Omental fat pad (tissue), 3 donors: ENCODE measurements at regions not wholly inside any gene's neighbourhood (a gene's known extent, or its start where the extent isn't known, plus 50 kb on each side); places are given as distances from the start of the nearest gene placed in this dataset.
"Not testable (repeated sequence)": the region's sequence is repeated elsewhere in the genome, so short reads cannot be mapped to it uniquely, and the experiment has no call there.

Experiments used
- ATAC-seq: fragments of 150-250 bp; one replicate; pipeline ENCODE4 v1.9.1; 2016; ENCODE audit warnings: mild to moderate bottlenecking, moderate library complexity; ENCODE audit not compliant: low FRiP score
- DNase-seq: peaks from one replicate; pipeline ENCODE4 v3.0.0-alpha.2; 2019; ENCODE audit warnings: low spot score
- CTCF ChIP-seq, 3 donors: fragments of 450-650 bp; IDR thresholded peaks; one replicate each; pipeline ENCODE4 v1.5.1; 2016 to 2017; ENCODE audit warnings: antibody characterized with exemption in 3 of 3, mild to moderate bottlenecking in 3 of 3, moderate library complexity in 2 of 3

DNA sequence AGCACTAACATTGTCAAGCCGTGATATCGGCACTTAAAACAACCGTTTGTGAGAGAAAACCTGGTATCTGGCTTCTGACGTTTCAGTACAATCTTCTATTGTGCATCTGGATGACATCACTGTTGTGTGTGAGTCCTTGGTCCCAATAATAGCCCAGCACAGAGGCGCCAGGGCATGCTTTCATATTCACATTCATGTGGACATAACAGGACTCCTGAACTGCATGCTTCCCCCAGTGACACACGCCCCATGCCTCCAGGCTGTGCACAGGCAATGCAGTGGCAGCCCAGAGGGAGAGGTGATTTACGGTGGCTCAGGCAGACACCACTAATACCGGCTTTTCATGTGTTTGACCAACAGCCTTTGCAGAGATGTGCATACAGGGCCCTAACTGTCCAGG is 58.1 kb downstream of the MRPL57 start:
- DNase-seq (no peak), ATAC-seq (no peak)
- TF ChIP-seq CTCF (IDR thresholded peaks at IDR 0.05) = no peak

DNA sequence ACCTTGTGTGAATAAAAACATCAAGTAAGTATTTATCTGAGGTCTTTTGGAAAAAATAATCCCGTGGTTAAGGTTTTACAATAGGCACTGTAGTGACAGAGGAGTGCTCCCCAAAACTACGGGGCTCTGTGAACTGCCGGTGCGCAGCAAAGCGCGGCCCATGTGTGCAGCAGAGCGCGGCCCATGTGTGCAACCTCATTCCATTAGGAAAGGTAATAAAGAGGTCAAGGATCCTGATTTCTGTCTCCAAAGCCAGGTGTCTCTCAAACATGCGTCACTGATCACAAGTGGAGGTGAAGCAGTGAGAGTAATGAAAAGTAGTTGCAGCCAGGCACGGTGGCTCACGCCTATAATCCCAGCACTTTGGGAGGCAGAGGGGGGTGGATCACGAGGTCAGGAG is 58.7 kb downstream of the MRPL57 start:
- ATAC-seq (no peak), DNase-seq (no peak)
- TF ChIP-seq CTCF (IDR thresholded peaks at IDR 0.05) = no peak

- no peak for TF ChIP-seq CTCF (IDR thresholded peaks at IDR 0.05)
- no peak for DNase-seq
- ATAC-seq = no peak
Measured at GRCh38 chr13:21237081-21237480, 60.6 kb downstream of the MRPL57 start.

DNA sequence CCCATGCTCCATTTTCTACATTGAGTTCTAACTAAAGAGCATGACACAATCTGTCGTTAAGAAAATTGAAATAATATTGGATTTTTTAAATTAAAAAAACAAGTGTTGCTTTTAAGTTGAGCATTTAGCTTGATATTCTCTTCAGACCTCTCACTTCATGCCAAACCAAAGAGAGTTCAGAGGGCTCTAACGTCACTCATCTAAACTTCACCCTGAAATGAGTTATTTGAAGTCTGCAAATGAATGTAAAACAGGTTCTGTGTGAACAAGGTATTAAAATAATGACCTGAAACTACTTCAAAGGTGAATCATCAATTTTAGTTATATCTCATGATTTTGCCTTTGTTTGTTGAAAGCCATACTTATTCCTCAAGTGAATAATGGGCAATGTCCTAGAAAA is 61.8 kb downstream of the MRPL57 start:
- no peak for TF ChIP-seq CTCF (IDR thresholded peaks at IDR 0.05)
- ATAC-seq (no peak), DNase-seq (no peak)

GRCh38 chr13:21240586-21240985 is 64.1 kb downstream of the MRPL57 start:
- ATAC-seq (no peak), DNase-seq (no peak)
- no peak for TF ChIP-seq CTCF (IDR thresholded peaks at IDR 0.05)

- no peak for TF ChIP-seq CTCF (IDR thresholded peaks at IDR 0.05)
- DNase-seq (no peak), ATAC-seq (no peak)
Measured at GRCh38 chr13:21242236-21242635, 65.8 kb downstream of the MRPL57 start.

DNA sequence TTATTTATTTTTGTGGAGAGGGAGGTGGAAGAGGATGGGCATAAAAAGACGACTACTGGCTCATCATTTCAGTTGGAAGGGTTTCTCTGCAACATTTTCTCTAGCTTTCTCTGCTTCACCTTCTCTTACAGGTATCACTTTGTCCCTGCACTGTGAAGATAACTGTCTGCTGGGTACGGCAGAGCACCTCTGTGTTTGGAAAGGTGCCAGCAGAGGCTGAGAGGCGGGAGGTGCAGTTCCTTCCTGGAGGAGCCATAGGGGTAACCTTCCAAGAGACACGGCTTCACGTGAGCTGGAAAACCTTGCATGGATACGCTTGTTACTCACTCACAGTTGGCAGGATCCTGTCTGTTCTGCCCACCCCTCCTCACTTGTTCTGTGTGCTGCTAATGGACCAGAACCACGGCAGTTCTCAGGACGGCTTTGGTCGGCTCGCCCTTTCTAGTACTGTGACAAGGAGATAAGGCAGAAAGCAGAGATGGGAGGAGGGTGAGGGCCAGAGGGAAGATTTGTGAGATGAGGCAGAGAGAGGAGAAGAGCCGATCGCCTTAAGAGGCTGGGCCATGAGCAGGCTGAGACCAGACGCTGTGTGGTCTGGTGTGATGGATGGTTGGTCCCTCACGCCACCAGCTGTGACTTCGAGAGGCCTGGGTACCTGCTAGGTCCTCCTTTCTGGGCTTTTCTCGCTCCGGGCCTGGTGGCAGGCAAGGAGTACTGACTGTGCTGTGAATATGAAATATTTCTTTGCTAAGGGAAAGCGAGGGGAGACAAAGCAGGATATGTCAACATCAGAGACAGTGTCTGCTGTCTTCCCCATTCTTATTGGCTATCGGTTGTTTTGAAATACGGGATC is 66.8 kb downstream of the MRPL57 start:
- TF ChIP-seq CTCF (IDR thresholded peaks at IDR 0.05) = no peak
- no peak for ATAC-seq
- no peak for DNase-seq

- not testable (repeated sequence) for DNase-seq, ATAC-seq
Measured at GRCh38 chr13:21243898-21244184, 67.4 kb downstream of the MRPL57 start.
